NT2/D1 (cell line): ENCODE measurements at regions not wholly inside any gene's neighbourhood (a gene's known extent, or its start where the extent isn't known, plus 50 kb on each side); places are given as distances from the start of the nearest gene placed in this dataset.

Experiments used
- YY1 ChIP-seq: IDR thresholded peaks from 2 replicates; pipeline ENCODE4 v1.6.1; 2011; ENCODE audit not compliant: insufficient read length, insufficient read depth
- ZNF274 ChIP-seq: IDR thresholded peaks from 2 replicates; pipeline ENCODE4 v1.6.1; 2011; ENCODE audit warnings: mild to moderate bottlenecking, low read depth, low read length

DNA sequence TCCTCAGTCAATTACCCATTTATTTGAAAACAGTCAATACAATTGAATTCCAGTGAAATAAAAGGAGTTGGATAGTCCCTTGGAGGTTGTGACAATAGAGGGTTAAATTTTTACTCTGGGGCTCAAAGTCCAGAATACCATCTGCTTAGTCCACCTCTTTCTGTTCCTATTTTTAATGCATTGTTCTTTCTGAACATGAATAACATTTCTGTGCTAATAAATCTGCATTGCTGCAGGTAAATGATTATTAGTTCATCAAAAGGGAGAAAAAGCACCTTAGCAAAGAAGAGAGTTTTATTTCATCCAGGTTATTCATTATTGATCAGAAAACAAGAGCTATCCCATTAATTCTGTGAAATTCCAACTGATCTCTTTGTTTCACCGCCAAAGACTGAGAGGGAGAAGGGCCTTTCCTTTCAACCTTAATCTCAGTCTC, 166.1 kb upstream of the OLIG3 start:
- TF ChIP-seq YY1 (no peak), ZNF274 (no peak)
